Posterior cingulate gyrus (tissue), 11 donors: ENCODE measurements at regions not wholly inside any gene's neighbourhood (a gene's known extent, or its start where the extent isn't known, plus 50 kb on each side); places are given as distances from the start of the nearest gene placed in this dataset.
A peak's percentile ranks its signal among the peaks of the same experiment; 100 is the strongest.
"Not testable (repeated sequence)": the region's sequence is repeated elsewhere in the genome, so short reads cannot be mapped to it uniquely, and the experiment has no call there.

Experiments used
- DNase-seq, 10 donors: peaks; one replicate each; pipeline versions ENCODE4 v3.0.0 to v3.0.0-alpha.2; 2020 to 2021; ENCODE audit warnings: mixed read lengths in 3 of 10
- intact Hi-C: fragments of 100-400 bp; cut with DNase I; formaldehyde crosslinking; loops from one replicate; pipeline ENCODE4 v1.15.1; 2023

- intact Hi-C loops, result no loop called here
- no peak for DNase-seq
Observed at GRCh38 chr5:135776457-135776856, 58.0 kb upstream of the SLC25A48 start.

- intact Hi-C loops, result no loop called here
- DNase-seq, result peak in 4 of 10 donors; percentile 15 to 88 (median 46)
Observed at GRCh38 chr5:135761746-135762145, 72.7 kb upstream of the SLC25A48 start.

GRCh38 chr5:135759149-135759784, 75.2 kb upstream of the SLC25A48 start:
- intact Hi-C loops, result no loop called here
- no peak for DNase-seq

GRCh38 chr5:135753990-135754389, 80.5 kb upstream of the SLC25A48 start:
- no peak for DNase-seq
- intact Hi-C loops, result no loop called here

- no peak for DNase-seq
- intact Hi-C loops, result no loop called here
Observed at GRCh38 chr5:135750506-135750905, 84.0 kb upstream of the SLC25A48 start.

- no peak for DNase-seq
- intact Hi-C loops, result no loop called here
Observed at GRCh38 chr5:135747824-135748223, 86.6 kb upstream of the SLC25A48 start.

- DNase-seq, result peak in 1 of 10 donors; percentile 59
- intact Hi-C loops, result no loop called here
Observed at GRCh38 chr5:135745897-135746500, 88.5 kb upstream of the SLC25A48 start.

- peak in 1 of 10 donors; percentile 18 for DNase-seq
- intact Hi-C loops, result no loop called here
Observed at GRCh38 chr5:135743705-135744411, 90.6 kb upstream of the SLC25A48 start.

- intact Hi-C loops, result no loop called here
- DNase-seq, result peak in 1 of 10 donors; percentile 4
Observed at GRCh38 chr5:135743181-135743580, 91.3 kb upstream of the SLC25A48 start.

- intact Hi-C loops, result not testable (repeated sequence)
- DNase-seq, result peak in 1 of 10 donors; percentile 27
Observed at GRCh38 chr5:135742240-135742639, 92.2 kb upstream of the SLC25A48 start.

GRCh38 chr5:135741040-135741439, 93.4 kb upstream of the SLC25A48 start:
- intact Hi-C loops, result no loop called here
- DNase-seq, result peak in 1 of 10 donors; percentile 7

- DNase-seq, result peak in 1 of 10 donors; percentile 30
- intact Hi-C loops, result no loop called here
Observed at GRCh38 chr5:135740475-135740874, 94.0 kb upstream of the SLC25A48 start.

- DNase-seq, result peak in 1 of 10 donors; percentile 35
Observed at GRCh38 chr5:135739383-135739981, 95.0 kb upstream of the SLC25A48 start.

GRCh38 chr5:135738564-135738875, 95.9 kb upstream of the SLC25A48 start:
- peak in 1 of 10 donors; percentile 22 for DNase-seq
- intact Hi-C loops, result no loop called here

More at GRCh38 chr5:135739383-135739981, 95.0 kb upstream of the SLC25A48 start:
- intact Hi-C loops, result no loop called here

- intact Hi-C loops, result no loop called here
- peak in 1 of 10 donors; percentile 67 for DNase-seq
Observed at GRCh38 chr5:135737701-135738563, 96.5 kb upstream of the SLC25A48 start.

- intact Hi-C loops, result not testable (repeated sequence)
Observed at GRCh38 chr5:135736952-135737351, 97.5 kb upstream of the SLC25A48 start.

GRCh38 chr5:135735831-135736230, 98.6 kb upstream of the SLC25A48 start:
- intact Hi-C loops, result no loop called here
- DNase-seq, result peak in 1 of 10 donors; percentile 5

More at GRCh38 chr5:135736952-135737351, 97.5 kb upstream of the SLC25A48 start:
- DNase-seq, result peak in 1 of 10 donors; percentile 30

GRCh38 chr5:135734956-135735355, 99.5 kb upstream of the SLC25A48 start:
- intact Hi-C loops, result not testable (repeated sequence)
- DNase-seq, result peak in 1 of 10 donors; percentile 11

GRCh38 chr5:135731034-135731433, 103.4 kb upstream of the SLC25A48 start:
- intact Hi-C loops, result not testable (repeated sequence)
- peak in 1 of 10 donors; percentile 4 for DNase-seq

GRCh38 chr5:135730161-135730560, 104.3 kb upstream of the SLC25A48 start:
- DNase-seq, intact Hi-C loops: not testable (repeated sequence)
